ENCODE measurements at regions not wholly inside any gene's neighbourhood (a gene's known extent, or its start where the extent isn't known, plus 50 kb on each side); places are given as distances from the start of the nearest gene placed in this dataset.

GRCh38 chr22:49525360-49525759 is 302.3 kb downstream of the BRD1 start:
- BruUV-seq (replicated peaks): no TSS peak
- H3K9me3 ChIP-seq (ENCODE audit: control insufficient read depth, insufficient read depth, low read length): peaks cover 60% of the 10 kb centered on the region
- H2BK120ac ChIP-seq (ENCODE audit: low read depth, low read length): no peak overlapping the region
- ATAC-seq (ENCODE audit: low read depth): no peak
- no peak overlapping the region for H2AFZ ChIP-seq (replicated peaks; ENCODE audit: low read length, poor library complexity)
- no peak overlapping the region for H3K4me2 ChIP-seq (ENCODE audit: low read depth, low read length)
- H3K23ac ChIP-seq (ENCODE audit: low read depth, low read length): no peak overlapping the region
- no peaks in the 10 kb centered on the region for H3K9me1 ChIP-seq (ENCODE audit: insufficient read depth, low read length)
- H3K79me1 ChIP-seq (ENCODE audit: low read depth in 1 of 2, low read length in 2 of 2): no peaks in the 10 kb centered on the region
- ChIA-PET CTCF (no interaction called here), POLR2A (ENCODE audit: unreplicated experiment) (no interaction called here)
- H3K18ac ChIP-seq (ENCODE audit: low read depth, low read length): no peak overlapping the region
- H3K4me1 ChIP-seq (ENCODE audit: control insufficient read depth, insufficient read depth, low read length): no peaks in the 10 kb centered on the region
- H2AK9ac ChIP-seq (replicated peaks; ENCODE audit: low read depth, low read length, poor library complexity): no peak overlapping the region
- dilution Hi-C loops (cut with HindIII; ENCODE audit: low sequenced_read_pairs, unreplicated experiment): no loop called here
- no peak overlapping the region for H4K5ac ChIP-seq (ENCODE audit: low read depth, low read length)
- H3K27me3 ChIP-seq (ENCODE audit: control insufficient read depth, insufficient read depth, low read length): no peaks in the 10 kb centered on the region
- H4K91ac ChIP-seq (ENCODE audit: insufficient read depth, low read depth, low read length): no peak overlapping the region
- in situ Hi-C loops (cut with MboI; ENCODE audit: low sequenced_read_pairs): no loop called here
- no peak overlapping the region for H2BK20ac ChIP-seq (ENCODE audit: low read depth, low read length)
- no peak overlapping the region for H3K9ac ChIP-seq (ENCODE audit: low read depth, low read length)
- intact Hi-C loops (cut with micrococcal nuclease): no loop called here
- H3K36me3 ChIP-seq (ENCODE audit: control insufficient read depth, insufficient read depth, low read length): no peaks in the 10 kb centered on the region
- H2AK5ac ChIP-seq (ENCODE audit: low read depth, low read length): no peak overlapping the region
- no peak for DNase-seq
- no peak overlapping the region for H2BK5ac ChIP-seq (ENCODE audit: low read depth, low read length, poor library complexity, severe bottlenecking)
- no peaks in the 10 kb centered on the region for H4K20me1 ChIP-seq (ENCODE audit: insufficient read depth, low read length)
- H3K27ac ChIP-seq (ENCODE audit: insufficient read depth, low read length): no peak overlapping the region
- H3K4me3 ChIP-seq (ENCODE audit: insufficient read depth, low read depth, low read length): no peak overlapping the region
- TF ChIP-seq MXI1 (IDR thresholded peaks at IDR 0.05; ENCODE audit: borderline replicate concordance, low read depth, low read length): no peak
- no peak for TF ChIP-seq NFE2L2 (IDR thresholded peaks at IDR 0.05; ENCODE audit: low read depth, low read length)
- TF ChIP-seq RFX5 (IDR thresholded peaks at IDR 0.05; ENCODE audit: low read depth, low read length): no peak
- no peak for TF ChIP-seq ELK1 (IDR thresholded peaks at IDR 0.05; ENCODE audit: borderline replicate concordance, low read depth, low read length)
- no peak for TF ChIP-seq BHLHE40 (IDR thresholded peaks at IDR 0.05; ENCODE audit: low read depth, low read length)
- TF ChIP-seq CEBPB (IDR thresholded peaks at IDR 0.05; ENCODE audit: low read depth, low read length): no peak
- no peak overlapping the region for H2BK15ac ChIP-seq (ENCODE audit: low read depth, low read length)
- WGBS, 2 experiments (ENCODE audit: extremely low coverage in 2 of 2, insufficient read length in 1 of 2): no CpG with 5 or more reads among the region's 9 CpGs
- H4K8ac ChIP-seq (ENCODE audit: low read depth in 2 of 2, low read length in 2 of 2): no peak overlapping the region
- H3K56ac ChIP-seq (ENCODE audit: extremely low read depth, insufficient read depth, low read length): no peak overlapping the region
- no peak overlapping the region for H3K4ac ChIP-seq (ENCODE audit: low read depth, low read length)
- no peak overlapping the region for H3K14ac ChIP-seq (replicated peaks; ENCODE audit: low read depth, low read length)

Measured in IMR-90 (cell line).